Fibroblast of mammary gland (primary cell): ENCODE measurements at regions not wholly inside any gene's neighbourhood (a gene's known extent, or its start where the extent isn't known, plus 50 kb on each side); places are given as distances from the start of the nearest gene placed in this dataset.
"Not testable (repeated sequence)": the region's sequence is repeated elsewhere in the genome, so short reads cannot be mapped to it uniquely, and the experiment has no call there.

Experiments used
- DNase-seq: peaks from one replicate; pipeline ENCODE4 v3.0.0-alpha.2; 2010; ENCODE audit warnings: low read depth
- H3K4me3 ChIP-seq: 2 replicates; pipeline ENCODE4 v1.5.1; 2011; ENCODE audit warnings: low read depth, mild to moderate bottlenecking, low read length, moderate library complexity; ENCODE audit not compliant: control insufficient read depth
- CTCF ChIP-seq: conservative IDR thresholded peaks from 2 replicates; pipeline ENCODE4 v1.5.1; 2011; ENCODE audit warnings: low read depth, low read length, inconsistent platforms; ENCODE audit not compliant: control insufficient read depth, insufficient read depth

GRCh38 chr11:128036006-128036405, 551.4 kb downstream of the ETS1 start:
- no peak for TF ChIP-seq CTCF
- no peak for DNase-seq
- no peak overlapping the region for H3K4me3 ChIP-seq

GRCh38 chr11:128031538-128032134, 555.7 kb downstream of the ETS1 start:
- TF ChIP-seq CTCF = peak; percentile 88
- H3K4me3 ChIP-seq = not testable (repeated sequence)
- DNase-seq = peak; percentile 79

- DNase-seq = peak; percentile 76
- no peak for TF ChIP-seq CTCF
- no peak overlapping the region for H3K4me3 ChIP-seq
These were observed 558.1 kb downstream of the ETS1 start for GRCh38 chr11:128029219-128029722.

GRCh38 chr11:128026596-128026995, 560.8 kb downstream of the ETS1 start:
- DNase-seq = peak; percentile 97
- no peak overlapping the region for H3K4me3 ChIP-seq
- TF ChIP-seq CTCF = no peak

GRCh38 chr11:128022761-128023160, 564.6 kb downstream of the ETS1 start:
- no peak for TF ChIP-seq CTCF
- no peak overlapping the region for H3K4me3 ChIP-seq
- no peak for DNase-seq

GRCh38 chr11:128022007-128022368, 565.4 kb downstream of the ETS1 start:
- no peak overlapping the region for H3K4me3 ChIP-seq
- DNase-seq = peak; percentile 68
- TF ChIP-seq CTCF = no peak

- no peak for DNase-seq
- H3K4me3 ChIP-seq = no peak overlapping the region
- peak; percentile 32 for TF ChIP-seq CTCF
These were observed 565.9 kb downstream of the ETS1 start for GRCh38 chr11:128021349-128022006.
